ENCODE measurements at regions not wholly inside any gene's neighbourhood (a gene's known extent, or its start where the extent isn't known, plus 50 kb on each side); places are given as distances from the start of the nearest gene placed in this dataset.
"Not testable (repeated sequence)": the region's sequence is repeated elsewhere in the genome, so short reads cannot be mapped to it uniquely, and the experiment has no call there.

DNA sequence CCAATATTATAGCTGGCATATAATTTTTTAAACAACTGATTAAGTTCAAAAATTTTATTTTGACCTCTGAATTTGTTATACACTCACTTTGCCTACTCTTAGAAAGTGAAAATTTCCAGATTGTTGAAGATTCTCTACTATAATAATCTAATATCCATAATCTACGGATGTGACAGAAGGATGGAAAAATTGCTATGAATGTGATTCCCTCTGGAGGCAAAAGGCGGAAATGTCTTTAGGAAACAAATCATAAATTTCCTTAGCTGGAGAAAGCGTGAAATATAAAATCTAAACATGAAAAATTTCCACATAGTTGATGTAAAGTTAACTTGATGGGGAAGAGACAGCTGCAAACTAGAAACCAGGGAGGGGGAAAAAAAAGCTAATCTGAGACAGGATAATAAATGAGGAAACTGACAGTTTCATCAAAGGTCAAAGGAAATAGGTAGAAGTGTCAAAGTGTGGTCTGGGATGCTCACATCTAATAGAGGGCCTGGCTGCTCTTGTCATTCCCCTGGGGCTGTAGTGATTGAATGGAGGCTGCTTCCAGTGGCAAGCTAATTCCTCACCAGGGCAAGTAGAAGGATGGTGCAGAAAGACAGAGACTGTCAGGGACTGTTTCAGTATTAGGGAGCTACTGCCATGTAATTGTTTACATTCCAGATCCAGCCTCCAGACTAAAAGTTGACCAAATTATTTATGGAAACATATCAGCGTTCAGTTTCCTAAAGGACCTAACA, 264.5 kb downstream of the SDHAF3 start:
- DNase-seq, result no peak

DNA sequence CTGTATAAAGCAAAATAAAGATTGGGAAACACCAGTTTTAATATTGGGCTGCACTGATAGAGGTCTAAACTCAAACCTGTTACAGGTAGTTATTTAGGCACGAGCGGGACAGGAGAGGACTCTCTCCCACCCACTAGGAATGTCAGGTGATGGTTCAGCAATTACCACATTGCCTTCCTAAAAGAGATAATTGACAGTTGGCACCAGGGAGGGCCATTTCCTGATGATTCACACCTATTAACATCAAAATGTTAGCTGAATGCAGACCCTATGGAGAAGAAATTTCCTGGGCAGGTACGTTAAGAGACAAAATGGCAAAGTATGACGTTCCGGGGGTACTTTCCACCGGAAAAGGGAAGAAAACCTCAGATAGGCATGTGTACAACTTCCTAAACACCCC, 272.6 kb downstream of the SDHAF3 start:
- DNase-seq, result no peak

DNA sequence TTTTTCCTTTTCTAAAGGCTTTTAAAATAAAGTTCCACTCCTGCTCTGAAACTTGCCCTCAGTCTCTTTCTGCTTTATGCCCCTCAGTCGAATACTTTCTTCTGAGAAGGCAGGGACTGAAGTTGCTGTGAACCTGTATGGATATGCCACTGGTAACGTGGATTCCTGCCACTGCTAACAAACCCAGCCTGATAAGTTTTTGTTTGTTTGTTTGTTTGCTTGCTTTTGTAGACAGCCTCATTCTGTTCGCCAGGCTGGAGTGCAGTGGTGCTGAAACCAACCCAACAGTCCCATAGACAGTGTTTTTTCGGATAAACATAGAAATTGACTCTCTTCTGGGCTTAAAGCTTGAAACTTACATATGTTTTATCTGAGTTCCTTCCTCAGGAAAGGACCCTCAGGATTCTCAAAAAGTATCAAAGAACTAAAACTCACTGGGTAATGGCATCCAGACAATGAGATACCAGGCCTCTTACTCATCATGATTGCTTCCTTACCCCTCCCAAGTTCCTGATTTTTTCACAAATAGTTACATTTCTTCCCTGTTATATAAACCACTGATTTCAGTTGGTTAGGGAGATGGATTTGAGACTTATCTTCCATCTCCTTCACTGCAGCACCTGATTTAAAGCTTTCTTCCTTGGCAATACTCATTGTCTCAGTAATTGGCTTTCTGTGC, 273.6 kb downstream of the SDHAF3 start:
- DNase-seq, result no peak

DNA sequence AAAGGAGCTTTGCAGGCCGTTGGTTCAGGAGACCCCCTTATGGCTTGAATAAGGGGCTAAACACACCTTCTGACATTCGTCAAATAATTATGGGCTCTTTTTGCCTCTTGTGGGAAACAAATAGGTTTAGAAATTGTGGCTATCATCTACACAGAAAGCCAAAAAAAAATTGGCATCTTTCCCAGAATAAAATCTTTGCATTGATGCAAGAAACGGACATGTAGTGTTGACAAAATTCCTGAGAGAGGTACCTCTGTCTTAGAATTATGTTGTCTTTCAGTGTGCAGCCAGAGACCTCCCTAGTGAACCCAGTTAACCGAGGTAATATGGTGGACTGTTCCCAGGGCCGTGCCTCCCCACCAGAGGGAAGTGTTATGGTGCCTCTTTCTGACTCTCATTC, 283.9 kb downstream of the SDHAF3 start:
- DNase-seq, result no peak

DNA sequence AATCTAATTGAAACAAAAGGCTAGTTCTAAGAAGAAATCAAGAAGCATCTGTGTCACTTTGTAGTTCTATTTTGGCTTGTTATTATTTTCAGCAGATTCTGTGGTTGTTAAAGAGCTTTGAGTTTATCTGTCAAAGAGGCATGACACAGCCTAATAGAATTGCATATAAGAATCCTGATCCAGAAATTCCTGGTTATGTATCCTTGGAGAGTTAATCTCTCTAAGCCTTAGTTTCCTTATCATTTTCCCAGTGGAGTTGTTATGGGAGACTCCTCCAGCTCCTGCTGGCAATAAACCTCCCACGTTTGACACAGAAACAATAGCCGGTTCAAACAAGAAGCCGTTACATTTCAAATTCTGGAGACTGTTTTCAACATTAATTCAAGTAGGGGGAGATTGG, 288.3 kb downstream of the SDHAF3 start:
- no peak for DNase-seq

DNA sequence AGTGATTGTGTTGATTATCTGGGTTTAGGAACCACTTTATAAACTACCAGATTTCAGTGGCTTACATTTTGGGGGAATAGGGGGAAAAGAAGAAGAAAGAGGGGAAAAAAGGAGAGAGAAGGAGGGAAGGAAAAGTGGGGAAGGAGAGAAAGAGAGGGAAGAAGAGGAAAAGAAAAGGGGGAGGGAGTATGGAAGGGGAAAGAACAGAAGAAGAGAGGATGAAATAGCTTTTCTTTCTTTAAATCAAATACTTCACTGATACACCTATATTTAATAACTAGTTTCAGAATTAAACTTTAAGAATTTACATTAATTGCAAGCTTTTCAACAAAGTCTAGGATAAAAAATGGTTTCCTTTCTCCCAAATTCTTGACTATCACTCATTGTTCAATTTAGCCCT, 289.6 kb downstream of the SDHAF3 start:
- no peak for DNase-seq

DNA sequence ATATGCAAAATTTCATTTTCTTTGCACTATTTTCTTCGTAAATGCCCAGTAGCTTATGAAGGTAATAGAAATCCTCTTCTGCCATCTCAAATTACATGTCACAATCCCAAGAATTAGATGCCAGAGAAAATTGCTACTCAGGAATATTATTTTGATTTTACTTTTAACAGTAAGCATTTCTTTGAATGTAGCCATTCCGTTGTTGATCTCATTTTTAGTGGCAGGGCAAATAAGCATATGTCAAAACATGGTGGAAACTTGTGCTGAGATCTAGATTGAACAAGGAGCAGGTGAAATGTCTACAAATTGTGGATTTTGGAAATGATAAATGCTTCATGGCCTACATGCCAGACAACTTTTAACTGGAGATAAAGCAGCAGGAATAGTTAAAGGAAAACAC, 291.8 kb downstream of the SDHAF3 start:
- DNase-seq, result no peak

DNA sequence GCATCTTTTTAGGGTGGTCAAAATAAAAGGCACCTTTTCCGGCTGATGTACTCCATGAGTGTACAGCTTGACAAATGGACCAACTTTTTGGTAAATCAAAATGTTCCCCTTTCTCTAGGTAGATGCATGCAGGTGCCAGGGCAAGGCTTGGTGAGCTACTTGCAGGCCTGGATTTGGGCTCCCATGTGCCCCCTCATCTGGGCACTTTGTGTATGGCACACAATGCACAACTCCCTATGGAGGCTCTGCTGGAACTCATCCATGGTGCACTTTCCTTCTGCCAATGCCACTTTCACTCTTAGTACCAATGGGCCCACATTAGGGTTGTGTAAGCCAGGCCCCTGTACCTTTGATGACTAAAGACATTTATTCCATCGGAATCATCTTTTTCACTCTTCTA, 300.8 kb downstream of the SDHAF3 start:
- no peak for DNase-seq

DNA sequence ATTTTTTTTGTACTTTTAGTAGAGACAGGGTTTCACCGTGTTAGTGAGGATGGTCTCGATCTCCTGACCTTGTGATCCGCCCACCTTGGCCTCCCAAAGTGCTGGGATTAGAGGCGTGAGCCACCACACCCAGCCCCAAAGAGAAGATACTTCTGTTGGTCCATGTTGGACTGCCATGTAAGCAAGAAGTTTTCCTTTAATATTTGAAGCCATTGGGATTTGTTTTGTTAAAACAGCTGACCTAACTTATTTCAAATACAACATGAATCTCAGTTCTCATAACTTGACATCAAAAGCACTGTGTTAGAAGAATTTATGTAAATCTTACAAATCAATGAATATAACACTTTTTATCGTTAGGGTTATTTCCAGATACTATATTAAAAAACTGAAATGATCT, 302.4 kb downstream of the SDHAF3 start:
- no peak for DNase-seq

DNA sequence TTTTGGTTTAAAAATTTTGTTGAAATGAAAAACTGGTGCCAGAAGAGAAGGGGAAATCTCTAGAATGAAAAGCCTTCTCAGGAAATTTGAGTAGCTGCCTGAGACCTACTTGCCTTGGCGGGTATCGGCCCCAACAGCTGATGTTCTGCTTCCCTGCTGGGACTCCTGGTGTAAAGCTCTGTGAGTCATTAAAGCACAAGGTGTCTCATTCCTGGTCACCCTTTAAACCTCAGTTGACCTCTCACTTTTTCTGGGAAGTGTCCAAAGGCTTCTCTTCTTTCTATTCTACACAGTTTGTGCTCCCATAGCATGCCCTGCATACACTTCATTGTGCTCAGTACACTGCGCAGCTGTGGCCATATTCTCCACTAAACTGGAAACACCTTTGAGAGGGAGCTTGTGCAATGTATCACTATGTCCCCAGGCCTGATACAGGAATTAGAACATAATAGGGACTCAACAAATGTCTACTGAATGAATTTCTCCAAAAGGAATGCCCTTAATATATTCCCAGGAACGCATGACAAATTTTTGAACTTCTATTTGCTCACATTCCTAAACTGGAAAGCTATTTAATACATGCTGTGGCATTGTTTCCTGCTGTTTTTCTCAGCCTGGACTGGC, 303.9 kb downstream of the SDHAF3 start:
- DNase-seq, result no peak

DNA sequence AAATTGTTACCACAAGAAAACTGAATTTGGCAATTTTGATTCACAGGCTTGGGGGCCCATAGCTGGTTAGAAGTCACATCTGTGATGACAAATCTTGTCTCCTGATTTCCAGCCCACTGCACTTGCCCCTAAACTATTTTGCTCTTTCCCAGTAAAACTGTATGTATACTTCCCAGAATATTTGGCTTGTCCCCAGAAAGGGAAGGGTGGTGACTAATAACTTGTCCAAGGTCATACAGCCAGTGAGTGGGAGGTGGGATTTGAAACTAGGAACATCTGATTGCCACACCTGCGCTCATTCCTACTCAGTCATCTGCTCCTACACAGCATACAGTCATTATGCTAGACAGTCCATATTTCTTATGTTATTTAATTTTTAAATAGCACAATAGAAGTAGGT, 304.5 kb downstream of the SDHAF3 start:
- no peak for DNase-seq

DNA sequence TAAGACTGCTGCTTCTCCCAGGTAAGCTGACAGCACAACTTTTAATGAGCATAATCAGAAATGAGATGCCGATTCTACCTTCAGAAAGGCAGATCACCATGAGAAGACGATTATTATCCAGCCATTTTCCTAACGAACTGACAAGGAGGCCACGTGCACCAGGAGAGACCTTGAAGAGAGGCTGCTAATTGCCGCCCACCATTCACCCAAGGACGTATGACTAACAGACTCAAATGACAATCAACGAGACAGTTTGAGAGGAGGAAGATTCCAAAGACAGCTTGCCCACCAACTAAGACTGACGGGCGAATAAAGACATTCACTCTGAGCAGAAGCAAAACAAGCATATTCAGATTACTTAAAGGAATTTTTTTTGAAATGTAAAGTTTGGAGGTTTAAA, 301.9 kb upstream of the TAC1 start:
- no peak for DNase-seq

DNA sequence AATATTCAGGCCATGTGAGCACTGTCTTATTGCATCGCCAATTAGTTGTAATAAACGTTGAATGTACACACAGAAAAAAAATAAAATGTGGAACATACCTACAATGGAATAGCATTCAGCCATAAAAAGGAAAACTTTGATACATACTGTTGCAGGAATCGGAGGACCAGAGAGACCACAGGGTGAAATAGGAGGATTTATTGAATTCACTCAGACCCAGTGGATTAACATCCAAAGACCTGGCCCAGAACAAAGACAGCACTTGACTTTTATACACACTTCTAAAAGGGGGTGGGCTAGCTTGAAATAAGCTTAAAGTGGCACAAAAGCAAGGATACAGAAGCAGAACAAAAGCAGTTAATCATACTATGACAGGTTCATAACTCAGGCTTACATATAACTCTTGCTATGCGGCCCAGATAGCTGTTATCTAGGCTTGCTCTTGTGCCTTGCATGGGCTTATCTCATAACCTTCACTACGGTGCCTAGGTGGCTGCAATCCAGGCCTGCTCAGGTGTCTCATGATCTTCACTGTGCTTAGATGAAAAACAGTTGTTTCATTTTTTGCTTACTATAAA, 292.2 kb upstream of the TAC1 start:
- no peak for DNase-seq

DNA sequence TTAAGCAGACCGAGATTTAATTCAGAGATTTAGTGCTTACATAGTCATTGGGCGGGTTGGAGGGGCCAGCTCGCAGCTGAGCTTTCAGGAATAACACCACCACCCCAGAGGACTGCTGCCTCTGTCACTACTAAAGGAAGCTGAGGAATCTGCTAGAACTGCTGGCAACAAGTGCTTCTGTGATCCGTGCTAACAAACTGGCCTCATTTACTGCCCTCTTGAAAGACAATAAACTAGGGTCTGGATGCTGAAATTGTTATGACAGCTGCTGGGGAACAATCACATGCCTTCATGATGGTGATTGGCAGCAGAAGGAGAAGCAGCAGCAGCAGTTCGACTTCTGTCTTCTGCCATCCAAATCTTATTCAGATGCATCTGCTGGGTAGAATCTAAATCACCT, 285.5 kb upstream of the TAC1 start:
- DNase-seq, result no peak

DNA sequence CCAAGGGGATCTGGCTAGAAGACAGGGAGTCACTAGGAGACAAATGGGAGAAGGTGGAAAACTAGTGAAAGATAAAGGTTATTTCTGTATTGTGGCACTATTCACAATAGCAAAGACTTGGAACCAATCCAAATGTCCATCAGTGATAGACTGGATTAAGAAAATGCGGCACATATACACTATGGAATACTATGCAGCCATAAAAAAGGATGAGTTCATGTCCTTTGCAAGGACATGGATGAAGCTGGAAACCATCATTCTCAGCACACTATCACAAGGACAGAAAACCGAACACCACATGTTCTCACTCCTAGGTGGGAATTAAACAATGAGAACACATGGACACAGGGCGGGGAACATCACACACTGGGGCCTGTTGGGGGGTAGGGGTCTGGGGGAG, 282.4 kb upstream of the TAC1 start:
- not testable (repeated sequence) for DNase-seq

DNA sequence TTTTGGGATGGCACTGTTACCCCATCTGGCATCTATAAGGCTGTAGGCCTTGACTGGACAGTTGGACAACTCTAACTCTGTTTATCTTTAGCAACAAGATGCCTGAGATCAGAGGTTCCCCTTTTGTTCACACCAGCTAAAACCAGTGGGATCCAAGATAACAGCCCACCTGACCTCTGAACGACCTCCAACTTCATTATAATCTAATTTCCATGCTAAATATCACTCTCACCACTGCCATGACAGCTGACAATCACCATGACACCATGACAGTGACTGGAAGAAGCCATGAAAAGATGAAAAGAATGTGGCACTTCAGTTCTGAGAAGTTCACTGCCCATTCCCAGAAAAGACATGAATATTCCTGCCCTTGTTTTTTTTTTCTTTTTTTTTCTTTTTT, 281.4 kb upstream of the TAC1 start:
- no peak for DNase-seq

DNA sequence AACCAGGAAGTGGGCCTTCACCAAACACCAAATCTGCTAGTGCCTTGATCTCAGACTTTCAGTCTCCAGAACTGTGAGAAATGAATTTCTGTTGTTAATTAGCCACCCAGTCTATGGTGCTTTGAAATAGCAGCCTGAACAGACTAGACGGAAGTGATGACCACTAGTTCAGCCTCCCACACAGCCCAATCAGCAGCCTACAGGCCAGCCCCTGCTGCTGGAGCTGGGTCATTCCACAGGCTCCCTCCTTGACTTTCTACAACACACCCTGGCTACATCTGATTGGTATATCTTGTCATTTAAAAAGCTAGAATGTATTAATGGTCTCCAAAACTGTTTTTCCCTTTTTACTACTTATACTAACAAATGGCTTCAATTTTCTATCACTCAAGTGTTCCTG, 277.2 kb upstream of the TAC1 start:
- no peak for DNase-seq

DNA sequence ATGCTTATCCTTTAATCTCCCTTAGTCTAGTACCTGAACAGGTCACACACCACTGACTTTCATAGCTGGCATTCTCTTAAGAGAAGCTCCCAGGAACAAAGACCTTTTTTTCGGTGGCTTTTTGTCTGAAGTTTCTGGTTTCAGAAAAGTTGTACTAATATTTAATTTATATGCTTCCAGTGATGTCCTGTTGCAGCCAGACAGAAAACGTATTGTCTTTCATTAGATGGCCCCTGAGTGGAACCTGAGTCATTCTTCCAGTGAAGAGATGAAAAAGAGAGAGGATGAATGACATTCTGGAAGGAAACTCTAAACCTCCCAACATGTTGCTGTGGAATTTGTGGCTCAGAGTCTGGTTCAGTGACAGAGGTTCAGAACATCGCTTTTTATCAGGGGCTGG, 274.8 kb upstream of the TAC1 start:
- no peak for DNase-seq

DNA sequence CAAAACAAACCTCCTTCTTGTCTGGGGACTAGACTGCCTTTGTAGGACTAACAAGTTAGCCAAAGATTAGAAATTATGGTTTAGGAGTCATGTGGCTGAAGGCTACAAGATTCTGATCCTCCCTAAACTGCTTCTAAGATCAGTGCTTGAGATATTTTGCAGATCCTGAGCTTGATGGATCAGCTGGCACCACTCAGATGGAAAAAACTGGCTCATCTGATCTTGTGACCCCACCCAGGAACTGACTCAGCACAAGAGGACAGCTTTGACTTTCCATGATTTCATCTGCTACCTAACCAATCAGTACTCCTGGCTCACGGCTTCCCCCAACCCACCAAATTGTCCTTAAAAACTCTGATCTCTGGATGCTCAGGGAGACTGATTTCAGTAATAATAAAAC, 271.5 kb upstream of the TAC1 start:
- DNase-seq, result no peak

DNA sequence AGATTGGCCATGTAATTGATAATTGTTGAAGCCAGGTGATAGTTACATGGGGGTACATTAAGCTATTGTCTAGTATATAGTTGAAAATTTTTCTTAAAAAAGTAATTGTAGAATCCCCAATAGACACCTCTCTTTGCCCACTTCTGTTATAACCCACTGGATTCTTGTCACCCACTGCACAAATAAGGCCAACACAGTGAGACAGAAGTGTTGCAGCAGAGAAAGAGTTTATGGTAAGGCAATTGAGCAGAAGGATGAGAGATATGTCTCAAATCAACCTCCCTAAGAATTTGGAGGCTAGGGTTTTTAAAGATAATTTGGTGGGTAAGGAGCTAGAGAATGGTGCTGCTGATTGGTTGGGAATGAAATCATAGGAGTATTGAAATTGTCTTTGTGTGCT, 270.3 kb upstream of the TAC1 start:
- no peak for DNase-seq

DNA sequence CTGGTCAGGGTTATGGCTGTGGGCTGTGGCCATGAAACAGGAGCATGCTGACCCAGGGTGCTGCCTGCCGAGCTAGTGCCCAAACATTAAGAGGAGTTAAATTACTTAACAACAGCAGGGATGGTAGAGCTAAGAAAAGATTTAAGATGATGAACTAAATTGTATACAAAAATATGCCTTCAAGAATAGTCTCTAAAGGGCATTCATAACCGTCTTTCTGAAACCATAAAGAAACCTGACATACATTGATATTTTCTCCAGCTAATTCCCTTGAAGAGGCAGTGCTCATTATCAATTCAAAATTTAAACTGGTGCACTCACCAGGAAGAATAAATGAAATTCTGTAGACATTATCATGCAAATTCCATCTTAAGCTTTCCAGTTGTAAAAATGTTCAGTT, 265.8 kb upstream of the TAC1 start:
- no peak for DNase-seq

DNA sequence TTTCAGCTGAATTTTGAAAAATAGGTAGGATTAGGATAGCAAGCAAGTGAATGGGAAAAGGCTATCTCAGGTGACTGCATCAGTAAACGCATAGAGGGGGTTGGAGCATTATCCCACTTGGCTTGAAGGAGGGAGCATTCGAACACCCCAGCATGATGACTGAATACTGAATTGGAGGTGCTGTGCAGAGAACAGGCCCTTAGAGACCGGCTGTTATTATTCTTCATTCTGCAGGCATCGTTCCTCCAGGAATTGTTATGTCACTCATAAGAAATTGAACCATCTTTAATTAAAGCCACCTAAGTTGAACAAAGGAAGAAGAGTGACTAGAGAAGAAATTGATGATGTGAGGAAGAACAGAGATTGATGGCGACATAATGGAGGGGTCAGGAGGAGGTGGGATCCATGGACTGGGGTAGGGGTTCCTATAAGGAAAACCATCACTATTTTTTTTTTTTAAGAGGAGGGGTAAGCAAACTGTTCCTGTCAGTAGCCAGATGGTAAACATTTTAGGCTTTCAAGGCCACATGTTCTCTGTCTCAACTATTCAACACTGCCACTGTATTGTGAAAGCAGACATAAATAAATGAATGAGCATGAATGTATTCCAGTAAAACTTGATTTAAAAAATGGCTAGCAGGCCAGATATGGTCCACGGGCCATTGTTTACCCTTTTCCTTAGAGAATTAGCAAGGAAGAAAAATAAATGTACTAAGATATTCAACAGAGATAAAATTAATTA, 264.7 kb upstream of the TAC1 start:
- no peak for DNase-seq

DNA sequence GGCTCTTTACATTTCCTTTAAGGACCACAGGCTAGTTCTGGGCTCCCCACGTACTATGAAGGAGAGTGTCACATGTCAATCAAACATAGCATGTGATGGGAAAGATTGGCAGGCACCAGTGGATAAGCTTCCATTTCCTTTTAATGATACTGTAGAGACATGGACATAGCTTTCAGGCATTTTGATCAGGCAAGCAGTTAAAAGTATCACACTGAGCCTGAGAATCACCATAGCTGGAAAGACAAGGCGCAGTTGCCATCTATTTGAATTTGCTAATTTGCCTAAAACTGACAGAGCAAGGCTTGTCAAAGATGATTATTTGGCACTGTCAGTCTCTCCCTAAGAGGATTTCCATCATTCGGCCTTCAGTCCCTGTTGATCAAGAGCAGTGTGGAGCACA, 263.4 kb upstream of the TAC1 start:
- DNase-seq, result no peak
